MV-4-11 (cell line): ENCODE measurements at regions not wholly inside any gene's neighbourhood (a gene's known extent, or its start where the extent isn't known, plus 50 kb on each side); places are given as distances from the start of the nearest gene placed in this dataset.

Experiments used
- DNase-seq: peaks from one replicate; lab custom pipeline; 2025; lab: John Stamatoyannopoulos, UW

DNA sequence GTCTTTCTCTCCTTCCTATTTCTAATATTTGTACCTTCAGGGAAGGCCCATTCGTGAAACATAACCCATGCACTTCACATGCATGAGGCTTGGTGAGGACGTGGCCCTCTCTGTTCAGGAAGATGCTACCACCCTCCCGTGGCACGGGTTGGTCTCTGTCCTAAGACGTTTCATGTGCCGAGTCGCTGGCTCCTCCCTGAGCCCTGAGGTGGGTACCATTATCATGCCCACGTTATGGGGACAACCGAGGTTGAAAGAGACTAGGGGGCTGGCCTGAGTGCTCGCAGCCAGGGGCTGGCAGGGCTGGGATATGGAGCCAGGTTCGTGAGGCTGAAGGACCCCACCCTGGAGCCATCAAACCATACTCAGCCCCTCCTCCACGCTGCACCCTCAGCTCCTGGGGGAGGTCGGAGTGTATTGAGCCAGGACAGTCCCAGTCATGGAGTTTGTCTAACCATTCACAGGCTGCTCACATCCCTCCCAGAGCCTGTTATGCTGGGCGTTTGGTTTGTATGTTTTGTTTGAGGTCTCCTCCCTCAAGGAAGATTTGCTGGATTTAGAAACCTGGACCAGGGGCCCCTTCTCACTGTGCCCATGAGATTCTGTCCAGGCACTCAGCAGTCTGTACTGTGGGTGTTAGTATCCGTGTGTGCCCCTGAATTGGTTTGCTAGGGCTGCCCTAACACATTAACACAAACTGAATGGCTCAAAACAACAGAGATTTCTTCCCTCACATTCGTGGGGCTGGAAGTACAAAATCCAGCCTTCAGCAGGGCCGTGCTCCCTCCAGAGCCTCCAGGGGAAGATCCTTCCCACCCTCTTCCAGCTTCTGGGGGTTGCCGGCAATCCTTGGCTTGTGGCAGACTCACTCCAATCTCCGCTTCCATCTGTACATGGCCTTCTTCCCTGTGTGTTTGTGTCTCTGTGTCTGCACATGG, 88.3 kb downstream of the ANKRD60 start:
- DNase-seq: no peak

DNA sequence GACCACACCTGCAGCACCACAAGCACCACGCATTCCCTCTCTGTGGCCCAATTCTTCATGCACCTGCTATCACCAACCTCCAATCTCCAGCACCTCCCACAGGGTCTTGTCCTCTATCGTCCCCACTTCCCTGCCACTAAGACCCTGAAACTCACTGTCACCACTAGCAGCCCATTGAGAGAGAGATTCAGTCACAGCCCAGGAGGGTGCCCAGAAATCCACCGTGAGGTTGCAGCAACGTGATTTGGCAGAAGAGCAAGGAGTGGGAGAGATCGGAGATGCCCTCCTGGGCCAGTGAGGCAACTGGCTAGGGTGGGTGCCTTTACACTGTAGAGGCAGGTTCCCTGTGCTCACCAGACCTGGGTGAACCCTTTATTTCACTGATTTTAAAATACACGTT, 90.1 kb downstream of the ANKRD60 start:
- DNase-seq: no peak

DNA sequence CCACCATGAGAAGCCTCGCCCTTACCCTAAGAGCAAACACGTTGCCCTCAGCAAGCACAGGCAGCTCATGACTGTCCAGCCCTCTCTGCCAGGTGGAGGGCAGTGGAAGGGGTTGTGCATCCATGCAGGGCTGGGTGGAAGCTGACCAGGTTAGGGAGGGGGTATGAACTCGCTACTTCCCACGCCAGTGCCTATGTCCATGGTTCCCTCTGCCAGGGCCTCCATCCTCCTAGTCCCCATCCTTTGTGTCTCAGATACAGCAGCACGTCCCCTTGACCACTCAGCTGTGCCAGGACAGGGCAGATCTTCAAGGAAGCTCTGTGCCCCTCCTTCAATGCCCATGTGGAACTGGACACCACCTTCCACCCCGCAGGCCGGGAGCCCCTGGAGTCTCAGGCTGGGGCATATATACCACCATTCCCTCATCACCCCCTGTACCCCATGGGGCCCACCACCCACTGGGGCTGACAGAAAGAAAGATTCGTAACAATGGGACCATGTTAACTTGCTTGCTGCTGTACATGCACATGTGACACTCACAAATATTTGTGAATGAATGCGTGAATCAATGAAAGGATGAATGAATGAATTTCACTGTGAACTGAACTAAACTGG, 90.7 kb downstream of the ANKRD60 start:
- no peak for DNase-seq

DNA sequence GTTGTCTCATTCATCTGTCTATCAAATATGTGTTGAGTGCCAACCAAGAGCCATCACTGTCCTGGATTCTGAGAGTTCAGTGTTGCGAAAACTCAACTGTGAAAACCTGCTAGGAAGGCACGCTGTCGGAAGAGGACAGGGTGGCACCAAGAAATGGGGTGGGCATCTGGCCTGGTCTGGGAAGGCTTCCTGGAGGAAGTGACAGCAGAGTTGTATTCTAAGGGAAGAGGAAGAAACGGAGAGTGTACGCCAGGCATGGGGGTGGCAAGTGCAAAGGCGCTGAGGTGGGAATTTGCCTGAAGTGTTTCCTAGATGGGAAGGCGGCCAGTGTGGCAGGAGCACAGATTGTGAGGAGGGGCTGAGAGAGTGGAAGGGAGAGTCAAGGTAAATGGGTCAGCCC, 91.2 kb downstream of the ANKRD60 start:
- DNase-seq: no peak

DNA sequence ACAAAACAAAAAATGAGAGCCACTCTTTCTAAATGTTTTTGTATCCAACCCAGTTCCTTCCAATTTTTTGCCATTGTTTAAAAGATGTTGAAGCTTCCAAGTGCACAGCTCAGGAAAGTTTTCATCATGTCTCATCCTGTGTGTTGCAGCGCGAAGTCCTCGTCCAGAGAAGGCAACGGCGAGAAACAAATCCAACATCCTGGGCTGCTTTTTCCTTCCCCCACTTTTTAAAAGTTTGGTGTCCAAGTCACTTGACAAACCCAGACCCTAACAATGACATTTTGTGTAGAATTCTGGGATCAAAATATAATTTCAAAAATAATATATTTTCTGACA, 92.3 kb downstream of the ANKRD60 start:
- DNase-seq: no peak

DNA sequence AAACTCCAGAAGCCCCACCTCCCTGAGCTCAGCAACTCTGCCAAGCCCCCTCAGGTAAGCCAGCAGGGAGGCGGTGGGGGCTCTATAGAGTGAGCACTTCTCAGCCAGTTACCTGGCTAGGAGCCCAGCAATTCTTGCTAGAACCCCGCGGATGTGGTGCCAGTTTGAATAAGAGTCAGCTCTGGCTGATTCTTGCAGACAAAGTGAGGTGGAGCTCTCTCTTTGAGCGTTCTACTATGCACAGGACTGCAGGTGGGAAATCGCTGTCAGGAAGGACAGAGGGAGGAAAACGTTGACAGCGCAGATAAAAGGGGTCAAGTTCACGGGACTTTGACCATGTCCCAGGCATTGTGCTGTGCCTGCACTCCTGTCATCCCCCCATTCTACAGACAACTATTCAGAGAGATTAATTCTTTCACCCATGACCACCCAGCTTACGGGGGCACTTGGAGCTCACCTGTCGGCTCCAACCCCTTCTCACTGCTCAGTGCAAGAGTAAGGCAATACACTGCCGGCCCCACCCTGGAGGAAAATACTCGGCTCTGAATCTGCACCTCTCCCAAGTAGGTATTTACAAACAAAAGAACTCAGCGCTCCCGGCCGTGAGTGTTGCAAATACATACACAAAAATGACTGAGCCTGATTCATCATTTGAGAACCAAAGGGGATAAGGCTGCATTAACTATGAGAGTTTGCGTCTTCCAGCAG, 92.9 kb downstream of the ANKRD60 start:
- no peak for DNase-seq

DNA sequence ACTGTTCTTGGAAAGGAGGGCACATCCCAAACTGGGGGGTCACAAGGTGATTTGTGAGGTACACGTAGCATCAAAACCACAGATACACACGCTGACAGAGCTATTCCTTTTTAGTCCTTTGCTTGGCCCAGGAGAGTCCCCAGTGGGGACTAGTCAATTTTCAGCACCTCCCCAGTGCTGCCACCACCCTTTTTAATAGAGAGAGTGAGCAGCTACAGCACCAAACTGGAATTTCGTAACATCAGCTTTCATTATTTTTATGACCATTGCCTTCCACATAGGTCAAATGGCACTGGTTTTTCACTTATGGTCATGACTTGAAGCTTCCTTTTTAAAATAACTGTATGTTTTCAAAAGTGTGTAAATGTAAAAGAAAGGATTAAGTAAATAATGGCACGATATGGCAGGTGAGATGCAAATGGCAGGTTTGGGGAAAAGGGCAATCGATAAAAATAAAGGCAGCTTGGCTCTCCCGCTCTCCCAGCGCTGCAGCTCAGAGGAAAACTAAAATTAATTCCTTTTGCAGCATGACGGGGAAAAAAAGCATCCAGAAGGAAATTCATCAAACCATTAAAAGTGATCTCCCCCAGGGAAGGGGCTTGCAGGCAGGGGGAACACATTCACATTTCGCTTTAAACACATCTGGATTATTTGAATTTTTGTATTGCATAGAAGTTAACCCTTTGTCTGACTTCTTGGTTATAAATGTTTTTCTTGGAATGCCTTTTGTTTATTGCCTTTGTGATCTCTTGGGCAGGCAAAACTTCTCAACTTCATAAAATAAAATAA, 95.2 kb downstream of the ANKRD60 start:
- DNase-seq: no peak

DNA sequence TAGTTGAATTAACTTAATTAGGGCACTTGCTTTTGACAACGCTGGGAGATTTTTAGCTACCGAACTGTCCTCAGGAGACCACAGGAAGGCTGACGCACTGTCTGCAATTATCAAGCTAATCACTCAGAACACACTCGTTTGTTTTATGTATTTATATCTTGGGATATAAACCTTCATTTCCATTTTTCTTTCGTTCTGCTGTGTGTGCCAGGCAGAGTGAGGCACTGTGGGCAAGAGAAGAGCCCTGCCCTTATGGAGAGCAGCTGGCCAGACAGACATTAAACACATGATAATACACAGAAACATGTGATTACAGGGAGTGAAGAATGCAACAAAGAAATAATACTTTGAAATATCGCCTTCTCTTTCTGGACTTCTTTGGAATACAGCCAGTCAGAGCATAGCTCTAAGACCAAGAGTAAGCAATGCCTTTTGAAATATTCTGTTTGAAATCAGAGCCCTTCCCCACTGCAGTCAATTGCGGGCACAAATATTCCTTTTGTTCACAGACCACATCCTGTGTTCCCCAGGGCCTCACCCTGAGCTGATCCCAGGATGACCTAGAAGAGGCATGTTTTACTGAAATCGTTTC, 96.8 kb downstream of the ANKRD60 start:
- DNase-seq: no peak

DNA sequence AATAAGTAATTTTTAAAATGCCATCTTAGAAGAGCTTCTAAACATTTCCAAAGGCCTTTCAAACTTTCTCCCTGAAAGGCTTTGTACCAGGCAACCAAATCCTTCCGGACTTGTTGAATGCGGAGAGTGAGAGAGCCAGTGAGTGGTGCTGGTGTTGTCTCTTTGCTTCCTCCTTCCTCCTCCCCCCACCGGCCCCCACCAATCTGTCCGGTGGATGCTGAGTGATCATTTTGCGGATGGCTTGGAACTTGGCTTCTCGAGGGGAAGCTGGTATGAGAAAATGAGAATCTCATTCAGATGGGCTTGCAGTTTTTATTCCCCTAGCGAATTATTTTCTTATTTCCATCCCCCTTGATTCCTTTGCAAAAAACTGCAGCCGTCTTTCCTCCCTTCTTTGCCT, 97.3 kb downstream of the ANKRD60 start:
- no peak for DNase-seq

DNA sequence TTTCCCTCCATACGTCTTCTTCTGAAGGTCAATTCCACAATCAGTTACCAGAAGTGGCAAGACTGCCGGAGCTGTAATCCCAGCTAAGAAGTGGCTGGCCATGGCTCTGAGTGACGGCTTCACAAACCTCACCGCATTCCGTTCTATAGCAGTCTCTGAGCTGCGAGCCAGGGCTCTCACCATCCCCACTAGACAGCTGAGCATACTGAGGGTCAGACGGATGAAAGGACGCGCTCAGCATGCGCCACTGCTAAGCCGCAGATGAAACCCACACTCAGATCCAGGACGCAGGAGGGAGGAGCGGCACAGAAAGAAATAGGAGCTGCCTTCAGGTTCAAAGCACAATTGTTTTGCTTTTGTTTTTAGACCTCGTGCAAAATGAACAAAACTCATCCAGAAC, 97.9 kb downstream of the ANKRD60 start:
- DNase-seq: no peak

DNA sequence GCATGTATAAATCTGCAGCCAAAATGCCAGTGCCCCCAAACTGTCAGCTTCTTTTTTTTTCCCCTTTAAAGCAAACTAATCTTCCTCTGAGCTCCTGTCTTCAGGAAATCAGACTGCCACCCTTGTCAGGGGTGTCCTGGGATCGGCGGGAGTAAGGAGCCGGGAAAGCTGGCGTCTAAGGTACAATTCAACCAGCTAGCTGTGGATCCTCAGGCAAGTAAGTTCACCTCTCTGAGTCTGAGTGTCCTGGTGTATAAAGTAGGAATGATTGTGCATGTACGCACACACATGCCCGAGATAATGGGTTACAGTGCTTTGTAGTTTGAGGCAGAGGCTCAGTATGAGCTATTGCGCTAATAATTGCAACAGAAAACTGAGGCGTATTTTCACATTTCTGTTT, 98.3 kb downstream of the ANKRD60 start:
- DNase-seq: no peak

DNA sequence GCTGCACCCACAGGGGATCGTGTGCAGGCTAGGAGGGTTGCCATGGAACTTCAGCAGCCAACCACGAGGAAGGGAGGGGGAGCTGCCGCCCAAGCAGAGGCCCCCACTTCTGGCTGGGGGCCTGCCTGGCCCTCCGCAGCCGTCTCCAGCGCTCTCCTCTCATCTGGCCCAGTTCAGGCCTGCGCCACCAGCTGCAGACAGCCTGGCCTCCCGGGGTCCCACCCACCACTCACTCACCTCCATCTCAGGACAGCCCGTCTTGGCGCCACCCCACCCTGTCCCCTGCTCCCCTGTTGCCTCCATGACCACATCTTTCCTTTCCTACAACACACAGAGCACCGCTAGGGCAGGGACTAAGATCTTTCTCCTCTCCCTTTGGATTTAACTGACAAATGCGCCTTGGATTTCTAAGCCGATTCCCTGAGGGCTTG, 98.7 kb downstream of the ANKRD60 start:
- no peak for DNase-seq

DNA sequence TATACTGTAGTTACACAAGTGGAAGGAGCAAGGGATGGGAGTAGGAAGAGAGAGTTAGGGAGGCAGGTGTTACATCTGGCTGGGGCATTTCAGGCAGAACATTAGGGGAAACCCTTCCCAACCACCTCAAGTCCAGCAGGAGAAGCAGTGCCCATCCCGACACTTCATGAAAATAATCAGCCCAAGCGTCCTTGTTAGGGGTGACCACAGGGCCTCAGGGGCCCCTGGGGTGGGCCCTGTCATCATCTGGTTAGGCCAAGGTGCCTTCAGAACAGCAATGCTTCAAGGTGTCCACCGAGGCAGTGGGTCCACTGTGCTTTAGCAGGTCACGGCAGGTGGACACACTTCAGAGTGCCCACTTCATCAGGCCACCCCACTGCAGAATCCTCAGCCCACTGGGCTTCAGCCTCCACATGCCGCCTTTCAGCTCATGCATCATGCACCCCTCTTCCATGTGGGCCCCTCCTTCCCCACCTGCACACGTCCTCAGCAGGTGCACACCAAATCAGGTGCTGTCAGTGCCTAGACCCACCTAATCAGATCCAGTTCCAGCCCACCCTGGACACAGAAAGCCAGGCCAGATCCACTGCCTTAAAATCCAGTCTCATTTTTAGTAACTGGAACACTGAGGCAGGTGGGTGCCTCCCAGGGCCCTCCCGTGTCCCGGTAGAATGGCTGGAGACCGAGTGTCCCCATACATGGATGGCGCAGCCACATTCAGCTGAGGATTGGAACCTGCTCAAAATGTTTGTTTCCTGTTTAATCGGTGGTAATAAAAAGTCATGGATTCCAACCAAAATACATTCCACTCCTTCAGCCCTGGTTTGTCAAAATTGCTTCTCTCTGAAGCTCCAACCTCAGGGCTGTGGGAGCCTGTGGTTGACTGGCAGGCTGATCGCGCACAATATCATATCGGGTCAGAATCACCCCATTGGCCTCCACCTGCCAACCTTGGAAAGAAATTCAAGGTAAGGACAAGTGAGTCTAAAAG, 99.5 kb downstream of the ANKRD60 start:
- no peak for DNase-seq

DNA sequence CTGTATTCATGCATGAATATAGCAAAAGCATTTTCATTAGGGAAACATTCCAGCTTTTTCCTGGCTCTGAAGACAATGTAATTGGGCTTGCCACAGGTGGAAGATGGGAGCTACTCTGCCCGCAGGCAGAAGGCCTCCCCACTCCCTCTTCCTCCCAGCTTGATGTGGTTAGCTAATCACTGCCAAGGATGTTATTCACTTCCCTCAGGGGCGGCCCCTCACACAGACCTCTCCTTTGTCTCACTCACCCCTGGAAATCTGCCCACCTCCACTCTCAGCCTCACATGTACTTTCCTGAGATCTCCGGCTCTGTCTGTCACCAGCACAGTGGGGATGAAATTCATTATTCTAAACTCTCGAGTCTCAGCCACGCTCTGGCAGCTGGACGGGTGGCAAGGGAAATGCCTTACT, 100.7 kb downstream of the ANKRD60 start:
- no peak for DNase-seq

DNA sequence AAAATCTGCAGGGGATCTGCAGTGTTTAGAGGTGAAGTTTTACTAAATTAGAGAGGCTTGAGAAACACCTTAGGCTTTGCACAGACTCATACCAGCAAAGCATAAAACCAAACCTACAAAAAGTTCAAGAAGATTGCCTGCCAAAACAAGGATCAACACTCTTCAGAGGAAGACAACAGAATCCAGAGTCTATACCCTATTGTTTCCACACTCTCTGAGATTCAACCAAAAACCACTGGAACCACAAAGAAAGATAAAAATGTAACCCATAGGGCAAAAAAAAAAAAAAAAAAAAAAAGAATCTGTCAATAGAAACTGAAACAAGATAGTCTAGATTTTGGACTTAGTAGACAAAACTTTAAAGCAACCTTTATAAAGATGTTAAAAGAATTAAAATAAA, 102.7 kb downstream of the ANKRD60 start:
- DNase-seq: no peak

DNA sequence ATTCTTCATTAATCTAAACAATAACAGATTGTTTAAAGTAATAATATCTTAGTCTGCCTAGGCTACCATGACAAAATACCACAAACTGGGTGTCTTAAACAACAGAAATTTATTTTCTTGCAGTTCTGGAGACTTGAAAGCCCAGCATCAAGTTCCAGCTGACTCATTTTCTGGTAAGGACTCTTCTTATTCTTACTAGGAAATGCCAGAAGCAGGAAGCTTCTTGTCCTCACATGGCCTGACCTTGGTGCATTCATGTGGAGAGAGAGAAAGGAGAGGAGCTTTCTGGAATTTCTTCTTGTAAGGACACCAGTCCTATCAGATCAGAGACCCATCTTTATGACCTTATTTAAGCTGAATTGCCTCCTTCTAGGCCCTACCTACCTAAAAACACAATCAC, 110.5 kb downstream of the ANKRD60 start:
- no peak for DNase-seq

DNA sequence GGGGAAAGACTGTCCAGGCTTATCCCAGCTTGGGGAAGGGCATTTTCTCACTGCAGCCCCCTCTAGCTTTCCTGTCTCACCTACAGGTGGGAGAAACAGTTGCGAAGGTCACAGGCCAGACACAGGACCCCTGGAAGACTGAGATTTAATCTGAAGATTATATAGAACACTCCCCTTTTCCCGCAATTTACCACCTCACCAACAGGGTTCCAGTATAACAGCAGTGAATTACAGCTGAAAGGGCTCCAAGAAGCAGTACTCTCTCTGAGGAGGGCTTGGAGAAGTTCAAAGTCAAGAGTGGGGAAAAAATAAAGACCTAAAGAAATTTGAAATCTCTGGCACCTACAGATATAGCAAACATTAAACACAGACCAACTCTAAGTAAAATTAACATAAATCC, 111.9 kb downstream of the ANKRD60 start:
- DNase-seq: no peak

DNA sequence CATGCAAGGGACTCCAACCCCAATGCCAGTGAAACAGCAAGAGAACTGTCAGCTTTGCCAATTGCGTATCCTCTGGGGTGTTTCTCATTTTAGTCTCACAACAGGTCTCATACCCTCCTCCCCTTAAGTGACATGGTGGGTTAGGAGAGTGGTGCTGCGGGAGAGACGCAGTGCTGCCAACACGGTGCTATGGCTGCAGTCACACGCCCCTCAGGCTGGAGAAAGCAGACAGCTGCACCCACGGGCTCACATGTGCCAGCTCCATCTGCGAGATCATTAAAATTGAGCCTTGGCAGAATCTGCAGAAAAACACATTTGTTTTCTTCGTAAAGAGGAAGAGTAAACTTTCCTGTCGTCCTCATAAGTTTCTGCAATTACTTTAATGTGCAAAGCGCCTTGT, 114.7 kb downstream of the ANKRD60 start:
- DNase-seq: no peak

DNA sequence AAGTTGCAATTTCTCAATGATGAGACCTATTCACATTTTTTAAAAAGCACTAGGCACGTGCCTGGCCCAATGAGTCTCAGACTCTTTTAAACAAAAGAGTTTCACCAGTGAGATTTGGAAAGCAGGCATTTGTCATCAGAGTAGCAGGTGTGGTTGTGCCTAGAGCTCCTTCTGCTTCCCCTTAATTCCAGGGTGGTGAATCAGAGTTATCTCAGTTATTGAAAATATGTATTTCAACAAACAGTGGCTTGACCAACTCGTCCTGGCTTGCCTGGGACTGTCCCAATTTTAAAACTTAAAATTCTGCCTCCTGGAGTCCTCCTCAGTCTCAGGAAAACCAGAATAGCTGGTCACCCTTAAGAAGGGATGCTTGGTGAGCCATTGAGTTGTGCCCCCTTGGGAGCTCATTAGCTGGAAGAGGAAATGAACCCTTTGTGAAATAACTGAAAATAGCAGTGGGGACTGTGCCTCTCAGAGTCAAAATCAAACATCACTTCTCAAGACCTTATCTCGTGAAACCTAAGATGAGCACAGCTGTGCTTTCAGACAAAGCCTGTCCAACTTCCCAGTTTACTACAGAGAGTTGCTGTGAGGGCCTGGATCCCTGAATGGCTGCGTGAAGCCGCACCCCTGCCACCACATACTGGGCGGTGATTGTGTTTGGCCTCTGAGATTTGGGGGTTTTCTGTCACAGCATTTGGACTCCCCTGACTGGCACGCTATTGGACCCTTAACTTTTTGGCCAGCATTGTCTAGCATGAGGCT, 116.3 kb downstream of the ANKRD60 start:
- peak; percentile 78 for DNase-seq
